ENCODE measurements at regions not wholly inside any gene's neighbourhood (a gene's known extent, or its start where the extent isn't known, plus 50 kb on each side); places are given as distances from the start of the nearest gene placed in this dataset.

DNA sequence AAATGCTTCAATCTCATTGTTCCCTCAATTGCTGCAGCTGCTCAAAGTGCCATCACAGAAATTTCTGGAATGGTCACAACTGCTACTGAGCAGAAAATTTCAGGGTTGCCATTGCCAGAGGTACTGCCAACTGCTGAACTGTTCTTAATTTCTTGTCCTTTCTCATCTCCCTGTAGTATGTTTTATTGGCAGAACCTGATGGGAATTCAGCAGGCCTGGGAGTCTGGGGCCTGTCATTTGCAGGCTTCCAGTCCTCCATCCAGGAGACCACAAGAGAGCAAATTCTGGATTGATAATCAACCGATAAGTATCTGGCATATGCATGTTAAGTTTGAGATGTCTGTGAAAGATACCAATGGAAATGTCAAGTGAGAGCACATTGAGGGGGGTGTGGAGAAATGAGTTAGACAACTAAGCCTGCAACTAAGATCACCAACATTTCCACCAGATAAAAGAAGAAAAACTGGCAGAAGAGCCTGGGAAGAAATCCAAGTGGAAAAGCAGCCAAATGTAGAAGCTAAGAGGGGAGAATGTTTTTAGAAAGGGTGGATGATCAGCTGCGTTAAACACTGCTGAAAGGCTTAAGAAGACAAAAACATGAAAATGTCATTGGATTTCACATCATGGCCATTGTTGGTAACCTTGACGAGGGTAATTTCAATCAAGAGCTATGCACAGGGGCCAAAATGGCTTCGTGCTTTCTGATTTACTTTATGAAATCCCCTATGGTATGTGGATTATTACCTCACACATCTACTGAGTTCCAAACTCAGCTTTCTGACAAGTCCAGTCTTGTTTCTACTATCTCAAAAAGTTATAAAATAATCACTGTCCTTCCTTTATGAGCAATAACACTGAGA, 648.1 kb downstream of the PLPP3 start:
- TF ChIP-seq, protein P1, sequence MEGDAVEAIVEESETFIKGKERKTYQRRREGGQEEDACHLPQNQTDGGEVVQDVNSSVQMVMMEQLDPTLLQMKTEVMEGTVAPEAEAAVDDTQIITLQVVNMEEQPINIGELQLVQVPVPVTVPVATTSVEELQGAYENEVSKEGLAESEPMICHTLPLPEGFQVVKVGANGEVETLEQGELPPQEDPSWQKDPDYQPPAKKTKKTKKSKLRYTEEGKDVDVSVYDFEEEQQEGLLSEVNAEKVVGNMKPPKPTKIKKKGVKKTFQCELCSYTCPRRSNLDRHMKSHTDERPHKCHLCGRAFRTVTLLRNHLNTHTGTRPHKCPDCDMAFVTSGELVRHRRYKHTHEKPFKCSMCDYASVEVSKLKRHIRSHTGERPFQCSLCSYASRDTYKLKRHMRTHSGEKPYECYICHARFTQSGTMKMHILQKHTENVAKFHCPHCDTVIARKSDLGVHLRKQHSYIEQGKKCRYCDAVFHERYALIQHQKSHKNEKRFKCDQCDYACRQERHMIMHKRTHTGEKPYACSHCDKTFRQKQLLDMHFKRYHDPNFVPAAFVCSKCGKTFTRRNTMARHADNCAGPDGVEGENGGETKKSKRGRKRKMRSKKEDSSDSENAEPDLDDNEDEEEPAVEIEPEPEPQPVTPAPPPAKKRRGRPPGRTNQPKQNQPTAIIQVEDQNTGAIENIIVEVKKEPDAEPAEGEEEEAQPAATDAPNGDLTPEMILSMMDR (IDR thresholded peaks at IDR 0.05) = no peak
- no peak for TF ChIP-seq EP300 (IDR thresholded peaks at IDR 0.05)

All from tibial nerve (tissue), 4 donors.